ENCODE measurements at regions not wholly inside any gene's neighbourhood (a gene's known extent, or its start where the extent isn't known, plus 50 kb on each side); places are given as distances from the start of the nearest gene placed in this dataset.

DNA sequence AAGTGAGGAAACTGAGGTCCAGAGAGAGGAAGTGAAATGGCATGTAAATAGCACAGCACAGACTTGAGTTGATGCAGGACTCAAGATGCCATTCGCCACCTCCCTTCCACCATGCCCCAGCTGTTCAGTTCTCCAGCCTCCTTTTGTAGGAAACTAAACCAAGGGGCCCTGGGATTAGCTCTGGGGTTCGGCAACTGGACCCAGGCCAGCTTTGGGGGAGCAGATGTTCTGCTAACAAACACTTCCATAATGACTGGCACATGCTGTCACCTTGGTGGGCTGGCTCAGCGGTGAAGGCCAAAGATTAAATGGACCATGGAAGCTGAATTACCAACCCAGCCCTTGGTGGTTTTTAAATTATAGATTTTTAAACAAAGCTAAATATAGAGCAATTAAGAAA lies 77.0 kb downstream of the IRX6 start:
- no peaks in the 10 kb centered on the region for H3K4me1 ChIP-seq (ENCODE audit: control insufficient read depth in 1 of 2, insufficient read depth in 2 of 2, low read length in 2 of 2)
- no peaks in the 10 kb centered on the region for H3K36me3 Mint-ChIP-seq
- intact Hi-C loops (cut with micrococcal nuclease): no loop called here
- peaks cover 2 to 14% (median 2%) of the 10 kb centered on the region in 3 donors for H3K27me3 Mint-ChIP-seq (ENCODE audit: low read depth in 3 of 3)
- peaks cover 4 to 6% of the 10 kb centered on the region in 2 donors for H3K27me3 ChIP-seq (ENCODE audit: control insufficient read depth in 2 of 2, insufficient read depth in 2 of 2, low read length in 2 of 2)
- H3K4me2 ChIP-seq (replicated peaks; ENCODE audit: extremely low read depth, low read length, poor library complexity, severe bottlenecking): no peak overlapping the region
- H3K4me3 Mint-ChIP-seq: no peak overlapping the region
- H3K9ac ChIP-seq (ENCODE audit: insufficient read depth, low read length, poor library complexity, severe bottlenecking): no peak overlapping the region
- DNase-seq: no peak
- H3K79me2 ChIP-seq (ENCODE audit: insufficient read depth, low read length): no peaks in the 10 kb centered on the region
- no peak overlapping the region for H3K27ac ChIP-seq (ENCODE audit: low read depth in 1 of 2, low read length in 2 of 2)
- H3K9me3 Mint-ChIP-seq: peaks cover 0 to 5% (median 0%) of the 10 kb centered on the region in 7 donors
- H3K36me3 ChIP-seq (replicated peaks in 1 of 2; ENCODE audit: control insufficient read depth in 1 of 2, insufficient read depth in 2 of 2, low read length in 2 of 2): no peaks in the 10 kb centered on the region
- TF ChIP-seq, protein P1, sequence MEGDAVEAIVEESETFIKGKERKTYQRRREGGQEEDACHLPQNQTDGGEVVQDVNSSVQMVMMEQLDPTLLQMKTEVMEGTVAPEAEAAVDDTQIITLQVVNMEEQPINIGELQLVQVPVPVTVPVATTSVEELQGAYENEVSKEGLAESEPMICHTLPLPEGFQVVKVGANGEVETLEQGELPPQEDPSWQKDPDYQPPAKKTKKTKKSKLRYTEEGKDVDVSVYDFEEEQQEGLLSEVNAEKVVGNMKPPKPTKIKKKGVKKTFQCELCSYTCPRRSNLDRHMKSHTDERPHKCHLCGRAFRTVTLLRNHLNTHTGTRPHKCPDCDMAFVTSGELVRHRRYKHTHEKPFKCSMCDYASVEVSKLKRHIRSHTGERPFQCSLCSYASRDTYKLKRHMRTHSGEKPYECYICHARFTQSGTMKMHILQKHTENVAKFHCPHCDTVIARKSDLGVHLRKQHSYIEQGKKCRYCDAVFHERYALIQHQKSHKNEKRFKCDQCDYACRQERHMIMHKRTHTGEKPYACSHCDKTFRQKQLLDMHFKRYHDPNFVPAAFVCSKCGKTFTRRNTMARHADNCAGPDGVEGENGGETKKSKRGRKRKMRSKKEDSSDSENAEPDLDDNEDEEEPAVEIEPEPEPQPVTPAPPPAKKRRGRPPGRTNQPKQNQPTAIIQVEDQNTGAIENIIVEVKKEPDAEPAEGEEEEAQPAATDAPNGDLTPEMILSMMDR (IDR thresholded peaks at IDR 0.05): no peak
- no peak overlapping the region for H3K27ac Mint-ChIP-seq
- H3K4me3 ChIP-seq (replicated peaks in 1 of 3; ENCODE audit: low read depth in 2 of 3, low read length in 3 of 3): no peak overlapping the region
- no peaks in the 10 kb centered on the region for H3K4me1 Mint-ChIP-seq
- no peak overlapping the region for H2AFZ ChIP-seq (ENCODE audit: insufficient read depth, low read depth, low read length, poor library complexity, severe bottlenecking)
- WGBS (ENCODE audit: insufficient coverage): 66% methylated on average over 2 of the region's 3 CpGs
- H3K9me3 ChIP-seq (replicated peaks in 1 of 2; ENCODE audit: control insufficient read depth in 1 of 2, insufficient read depth in 1 of 2, low read length in 2 of 2): no peaks in the 10 kb centered on the region
- no peaks in the 10 kb centered on the region for H4K20me1 ChIP-seq (ENCODE audit: insufficient read depth, low read length)

DNA sequence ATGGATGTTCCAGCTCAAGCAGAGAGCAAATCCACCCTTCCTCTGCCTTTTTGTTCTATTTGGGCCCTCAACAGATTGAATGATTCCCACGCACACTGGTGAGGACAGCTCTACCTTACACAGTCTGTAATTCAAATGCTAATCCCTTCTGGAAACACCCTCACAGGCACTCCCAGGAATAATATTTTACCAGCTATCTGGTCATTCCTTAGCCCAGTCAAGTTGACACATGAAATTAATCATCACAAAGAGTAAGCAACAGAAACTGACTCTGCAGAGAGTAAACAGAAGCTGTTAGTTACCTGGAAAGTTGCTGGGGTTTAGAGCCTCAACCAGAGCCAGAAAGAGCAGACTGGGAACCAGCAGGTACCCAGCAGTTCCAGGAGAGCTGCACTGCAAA lies 75.5 kb upstream of the MMP2 start:
- H3K27ac Mint-ChIP-seq: no peak overlapping the region
- WGBS (ENCODE audit: insufficient coverage): 100% methylated on average over 1 of the region's 1 CpG
- no peak overlapping the region for H3K27ac ChIP-seq (ENCODE audit: low read depth in 1 of 2, low read length in 2 of 2)

More for the DNA sequence above, 75.5 kb upstream of the MMP2 start:
- H3K4me2 ChIP-seq (replicated peaks; ENCODE audit: extremely low read depth, low read length, poor library complexity, severe bottlenecking): no peak overlapping the region
- H3K36me3 ChIP-seq (replicated peaks in 1 of 2; ENCODE audit: control insufficient read depth in 1 of 2, insufficient read depth in 2 of 2, low read length in 2 of 2): no peaks in the 10 kb centered on the region
- Mint-ChIP-seq H3K9me3 (peaks cover 0 to 5% (median 2%) of the 10 kb centered on the region in 7 donors), H3K27me3 (ENCODE audit: low read depth in 3 of 3) (peaks cover 4 to 15% (median 8%) of the 10 kb centered on the region in 3 donors), H3K4me1 (no peaks in the 10 kb centered on the region), H3K36me3 (no peaks in the 10 kb centered on the region), H3K4me3 (no peak overlapping the region)
- no peak overlapping the region for H3K4me3 ChIP-seq (replicated peaks in 1 of 3; ENCODE audit: low read depth in 2 of 3, low read length in 3 of 3)
- H3K9me3 ChIP-seq (replicated peaks in 1 of 2; ENCODE audit: control insufficient read depth in 1 of 2, insufficient read depth in 1 of 2, low read length in 2 of 2): no peaks in the 10 kb centered on the region
- H4K20me1 ChIP-seq (ENCODE audit: insufficient read depth, low read length): no peaks in the 10 kb centered on the region
- DNase-seq: no peak
- peaks cover 4 to 9% of the 10 kb centered on the region in 2 donors for H3K27me3 ChIP-seq (ENCODE audit: control insufficient read depth in 2 of 2, insufficient read depth in 2 of 2, low read length in 2 of 2)
- H3K79me2 ChIP-seq (ENCODE audit: insufficient read depth, low read length): no peaks in the 10 kb centered on the region
- H2AFZ ChIP-seq (ENCODE audit: insufficient read depth, low read depth, low read length, poor library complexity, severe bottlenecking): no peak overlapping the region
- no peak overlapping the region for H3K9ac ChIP-seq (ENCODE audit: insufficient read depth, low read length, poor library complexity, severe bottlenecking)
- no peaks in the 10 kb centered on the region for H3K4me1 ChIP-seq (ENCODE audit: control insufficient read depth in 1 of 2, insufficient read depth in 2 of 2, low read length in 2 of 2)
- TF ChIP-seq, protein P1 (IDR thresholded peaks at IDR 0.05): no peak
- intact Hi-C loops (cut with micrococcal nuclease): no loop called here
